IPS DF 4.7 (cell line): ENCODE measurements at regions not wholly inside any gene's neighbourhood (a gene's known extent, or its start where the extent isn't known, plus 50 kb on each side); places are given as distances from the start of the nearest gene placed in this dataset.
A peak's percentile ranks its signal among the peaks of the same experiment; 100 is the strongest.
"Not testable (repeated sequence)": the region's sequence is repeated elsewhere in the genome, so short reads cannot be mapped to it uniquely, and the experiment has no call there.

Experiments
- DNase-seq: peaks from one replicate; pipeline ENCODE4 v3.0.0-alpha.2; 2013; ENCODE audit warnings: low spot score; ENCODE audit errors: extremely low read depth

DNA sequence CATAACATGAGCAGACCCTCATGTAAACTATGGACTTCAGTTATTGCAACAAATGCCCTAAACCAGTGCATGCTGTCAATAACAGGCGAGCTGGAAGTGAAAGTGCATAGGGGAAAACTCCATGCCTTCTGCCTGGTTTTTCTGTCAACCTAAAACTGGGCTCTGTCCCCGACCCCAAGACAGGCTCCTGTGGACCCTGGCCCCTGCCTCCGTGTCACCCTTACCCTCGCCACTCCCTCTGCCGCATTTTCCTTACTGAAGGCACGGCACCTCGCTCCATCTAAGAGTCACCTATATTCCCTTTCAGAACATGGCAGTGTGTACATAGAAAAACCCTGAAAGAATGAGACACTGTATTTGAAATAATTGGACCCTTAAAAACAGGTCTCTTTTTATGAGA is 151.3 kb downstream of the SHANK2 start:
- DNase-seq: no peak

DNA sequence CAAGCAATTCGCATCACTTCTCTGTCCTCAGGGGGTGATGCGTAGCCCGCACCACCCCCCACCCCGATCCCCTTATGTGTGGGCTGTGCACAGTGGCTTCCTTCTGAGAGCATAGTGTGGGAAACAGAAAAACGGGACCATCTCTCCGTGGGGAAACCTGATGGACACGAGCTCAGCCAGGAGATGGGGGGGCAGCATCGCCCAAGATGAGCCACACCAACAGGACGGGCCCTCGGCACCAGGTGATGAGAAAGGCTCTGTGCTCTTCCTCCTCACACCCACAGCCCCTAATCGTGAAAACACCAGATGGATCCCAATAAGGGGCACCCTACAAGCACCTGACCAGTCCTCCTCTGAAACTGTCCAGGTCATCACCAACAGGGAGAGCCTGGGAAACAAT is 153.6 kb downstream of the SHANK2 start:
- no peak for DNase-seq

DNA sequence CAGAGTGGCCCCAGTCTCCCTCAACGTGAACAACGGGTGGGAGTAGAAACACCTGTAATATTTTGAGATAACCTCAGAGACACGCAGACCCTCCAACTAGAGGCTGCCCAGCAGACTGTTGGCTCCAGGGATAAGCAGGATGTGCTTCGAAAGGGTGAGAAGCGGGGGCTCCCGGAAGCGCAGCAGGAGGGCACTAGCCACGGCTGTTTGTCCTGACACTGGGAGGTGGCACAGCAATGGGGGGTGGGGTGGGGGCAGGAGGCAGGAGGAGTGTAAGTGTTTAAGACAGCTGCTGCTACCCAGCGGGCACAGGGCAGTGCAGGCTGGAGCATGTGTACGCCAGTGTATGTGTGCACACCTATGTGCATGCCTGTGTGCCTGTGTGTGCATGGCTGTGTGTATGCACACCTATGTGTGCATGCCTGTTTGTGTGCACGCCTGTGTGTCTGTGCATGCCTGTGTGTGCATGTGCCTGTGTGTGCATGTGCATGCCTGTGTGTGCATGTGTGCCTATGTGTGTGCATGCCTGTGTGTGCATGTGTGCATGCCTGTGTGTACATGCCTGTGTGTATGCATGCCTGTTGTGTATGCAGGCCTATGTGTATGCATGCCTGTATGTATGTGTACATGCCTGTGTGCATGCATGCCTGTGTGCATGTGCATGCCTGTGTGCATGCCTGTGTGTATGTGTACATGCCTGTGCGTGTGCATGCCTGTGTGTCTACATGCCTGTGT is 154.7 kb downstream of the SHANK2 start:
- no peak for DNase-seq

DNA sequence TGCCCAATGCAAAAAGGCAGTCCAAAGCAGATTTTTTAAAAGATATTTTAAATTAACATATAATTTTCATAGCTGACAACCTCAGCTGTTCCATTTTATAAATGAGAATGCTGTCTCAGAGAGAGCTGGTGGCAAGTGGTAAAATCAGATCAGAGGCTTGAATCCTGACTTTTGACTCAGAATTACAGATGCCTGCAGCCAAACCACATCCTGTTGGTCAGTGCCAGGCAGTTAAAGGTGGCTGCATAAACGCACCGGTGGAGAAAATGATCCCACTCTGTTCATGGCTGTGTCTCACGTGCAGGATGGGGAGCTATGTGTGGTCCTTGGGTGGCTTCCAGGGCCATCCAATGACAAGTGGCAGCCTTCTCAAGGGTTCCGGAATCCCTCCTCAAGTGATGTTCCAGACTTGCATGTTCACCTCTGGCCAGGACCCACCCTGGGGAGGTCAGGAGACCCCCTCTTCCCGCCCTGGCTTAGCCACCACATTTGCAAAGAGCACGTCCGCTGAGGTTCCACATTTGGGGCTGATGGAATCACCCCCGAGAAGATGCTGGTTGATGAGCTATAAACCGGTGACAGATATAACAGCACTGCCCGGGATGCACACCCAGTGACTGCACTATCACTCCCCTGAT is 155.5 kb downstream of the SHANK2 start:
- DNase-seq: no peak

DNA sequence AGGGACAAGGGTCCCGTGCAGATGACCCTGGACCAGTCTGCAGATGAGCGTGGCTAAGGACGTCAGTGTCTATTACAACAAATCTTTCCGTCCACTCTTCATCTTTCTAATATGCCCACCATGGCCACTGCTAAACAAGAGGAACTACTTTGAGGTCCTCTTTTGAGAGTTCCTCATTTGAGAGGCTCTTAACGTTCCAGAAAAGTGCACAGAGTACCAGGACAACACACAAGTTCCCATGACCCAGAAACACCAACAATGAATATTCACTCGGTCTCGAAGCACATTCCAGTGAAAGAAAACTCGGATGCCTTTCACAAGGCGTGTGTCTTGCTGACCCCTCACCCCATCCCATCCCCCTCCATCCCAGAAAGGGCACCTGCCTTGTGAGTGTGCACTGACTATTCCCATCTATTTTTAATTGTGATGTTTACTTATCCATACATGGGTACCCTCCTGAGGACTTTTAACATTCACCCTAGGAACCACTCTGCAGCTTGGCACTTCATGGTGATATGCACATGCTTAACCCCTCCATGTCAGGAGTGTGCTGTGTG is 157.0 kb downstream of the SHANK2 start:
- no peak for DNase-seq

DNA sequence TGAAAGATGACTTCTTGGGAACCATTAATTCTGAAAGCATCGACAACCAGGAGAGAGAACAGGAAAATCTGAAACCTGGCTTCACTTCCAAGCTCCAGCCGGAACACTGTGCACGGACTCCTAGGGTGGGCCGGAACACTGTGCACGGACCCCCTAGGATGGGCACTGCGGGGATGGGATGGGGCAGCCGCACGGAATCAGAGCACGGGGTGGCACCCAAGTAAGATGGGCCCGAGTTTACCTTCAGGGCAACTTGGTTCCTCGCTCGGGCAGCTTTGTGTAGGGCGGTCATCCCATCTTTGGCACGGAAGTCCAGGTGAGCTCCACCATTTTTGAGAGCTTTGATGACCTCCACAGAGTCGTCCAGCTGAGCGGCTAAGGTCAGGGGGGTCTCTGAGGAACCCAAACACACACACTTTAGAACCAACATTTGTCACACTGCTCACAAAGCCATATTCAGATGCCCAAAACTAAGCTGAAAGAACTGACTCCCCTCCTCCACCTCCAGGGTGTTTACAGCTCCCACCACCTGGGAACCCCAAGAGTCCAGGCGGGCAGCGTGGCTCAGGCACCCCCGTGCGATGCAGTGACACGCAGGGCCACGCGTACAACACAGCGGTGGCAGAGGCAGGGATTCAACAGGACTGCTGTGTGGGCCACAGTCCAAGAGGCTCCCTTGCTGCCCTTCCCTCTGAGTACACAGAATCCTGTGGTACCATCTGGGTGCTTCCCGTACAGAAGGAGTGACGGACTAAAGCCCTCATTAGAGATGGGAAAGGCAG is 157.9 kb downstream of the SHANK2 start:
- DNase-seq: no peak

DNA sequence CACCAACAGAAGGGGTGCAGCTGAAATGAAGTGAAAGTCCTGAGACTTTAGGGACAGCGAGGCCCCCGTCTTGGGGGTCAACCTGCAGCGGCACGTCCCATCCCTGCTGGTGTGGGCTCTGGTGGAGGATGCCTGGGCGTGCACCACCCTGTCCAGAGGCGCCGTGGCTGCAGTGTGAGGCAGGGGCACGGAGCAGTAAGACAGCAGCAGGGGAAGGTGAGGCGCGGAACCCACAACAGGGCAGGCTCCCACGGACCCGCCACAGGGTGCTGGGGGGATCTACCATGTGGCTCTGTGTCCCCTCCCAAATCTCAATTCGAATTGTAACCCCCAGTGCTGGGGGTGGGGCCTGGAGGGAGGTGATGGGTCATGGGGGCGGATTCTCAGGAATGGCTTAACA is 158.6 kb downstream of the SHANK2 start:
- DNase-seq: no peak

DNA sequence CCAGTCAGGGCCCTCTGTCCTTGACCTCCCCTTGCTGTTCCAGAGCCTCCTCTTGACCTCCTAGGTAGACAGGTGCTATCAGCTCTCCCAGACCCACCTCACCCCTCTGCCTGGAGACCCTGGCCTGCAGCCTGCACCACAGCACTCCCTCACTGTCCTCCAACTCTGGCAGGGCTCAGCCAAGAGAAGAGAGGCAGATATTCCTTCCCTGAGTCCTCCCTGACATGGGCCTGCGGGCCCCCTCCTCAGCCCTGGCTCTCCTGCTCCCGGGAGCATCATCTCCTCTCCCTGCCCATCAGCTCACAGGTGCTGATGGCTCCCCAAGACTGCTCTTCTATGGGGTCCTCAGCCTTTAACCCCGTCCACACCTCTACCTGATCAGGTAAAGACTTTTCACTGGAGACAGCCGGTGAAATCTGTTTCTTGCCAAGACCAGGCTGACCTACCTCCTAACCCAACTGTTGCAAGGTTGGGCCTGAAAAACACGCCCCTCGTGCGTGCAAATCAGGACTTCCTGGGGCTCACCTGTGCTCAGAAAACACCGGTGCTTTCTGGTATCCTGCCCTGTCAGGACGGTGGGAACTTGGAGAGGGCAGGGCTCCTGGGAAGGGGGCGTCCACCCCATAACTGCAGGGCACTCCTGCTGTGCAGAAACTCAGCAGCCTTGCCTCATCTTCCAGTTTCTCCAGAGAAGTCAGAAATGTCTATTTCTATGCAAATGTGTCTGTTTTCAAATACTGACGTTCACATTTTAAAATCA is 160.7 kb downstream of the SHANK2 start:
- no peak for DNase-seq

DNA sequence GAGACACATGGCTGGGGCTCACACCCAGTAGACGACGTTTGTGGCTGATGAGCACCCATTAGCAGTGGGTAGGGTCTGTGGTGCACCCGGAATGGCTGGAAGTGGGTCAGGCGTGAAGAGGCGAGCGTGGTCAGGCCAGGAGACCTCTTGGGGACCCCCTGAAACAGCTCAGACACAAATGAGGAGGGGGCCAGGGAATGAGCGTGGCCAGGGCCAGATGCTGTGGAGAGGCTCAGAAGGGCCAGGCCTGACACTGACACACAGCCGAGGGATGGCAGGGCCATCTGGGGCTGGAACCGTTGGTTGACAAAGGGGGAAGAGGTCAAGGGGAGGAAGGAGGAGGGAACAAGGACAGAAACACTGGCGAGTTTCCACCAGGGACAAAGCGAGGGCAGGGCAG is 162.8 kb downstream of the SHANK2 start:
- DNase-seq: no peak

DNA sequence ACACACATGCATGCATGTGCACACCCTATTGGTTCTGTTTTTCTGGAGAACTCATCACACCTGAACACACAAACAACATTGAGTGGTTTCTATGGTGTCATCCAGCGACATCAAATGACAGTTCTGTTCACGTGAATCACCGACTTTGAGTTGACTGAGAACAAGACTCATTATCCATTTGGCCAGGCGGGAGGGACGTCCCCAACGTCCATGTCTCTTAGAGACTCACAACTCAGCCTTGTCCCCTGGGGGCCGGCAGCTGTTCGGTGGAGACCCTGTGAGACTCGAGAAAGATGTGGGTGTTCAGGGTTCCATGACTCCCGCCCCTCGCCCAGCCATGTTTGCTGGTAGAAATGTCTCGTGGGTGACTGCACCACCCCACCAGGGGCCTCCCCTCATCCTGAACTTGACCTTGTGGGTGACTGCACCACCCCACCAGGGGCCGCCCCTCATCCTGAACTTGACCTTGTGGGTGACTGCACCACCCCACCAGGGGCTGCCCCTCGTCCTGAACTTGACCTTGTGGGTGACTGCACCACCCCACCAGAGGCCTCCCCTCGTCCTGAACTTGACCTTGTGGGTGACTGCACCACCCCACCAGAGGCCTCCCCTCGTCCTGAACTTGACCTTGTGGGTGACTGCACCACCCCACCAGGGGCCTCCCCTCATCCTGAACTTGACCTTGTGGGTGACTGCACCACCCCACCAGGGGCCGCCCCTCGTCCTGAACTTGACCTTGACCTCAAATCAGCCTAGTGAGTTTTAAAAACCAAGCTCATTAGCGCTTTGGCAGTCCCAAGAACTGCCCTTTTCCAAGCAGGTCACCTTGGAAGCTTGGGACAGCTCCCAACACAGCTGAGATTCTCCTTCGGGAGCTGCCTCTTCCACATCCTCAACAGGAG is 163.8 kb downstream of the SHANK2 start:
- not testable (repeated sequence) for DNase-seq

DNA sequence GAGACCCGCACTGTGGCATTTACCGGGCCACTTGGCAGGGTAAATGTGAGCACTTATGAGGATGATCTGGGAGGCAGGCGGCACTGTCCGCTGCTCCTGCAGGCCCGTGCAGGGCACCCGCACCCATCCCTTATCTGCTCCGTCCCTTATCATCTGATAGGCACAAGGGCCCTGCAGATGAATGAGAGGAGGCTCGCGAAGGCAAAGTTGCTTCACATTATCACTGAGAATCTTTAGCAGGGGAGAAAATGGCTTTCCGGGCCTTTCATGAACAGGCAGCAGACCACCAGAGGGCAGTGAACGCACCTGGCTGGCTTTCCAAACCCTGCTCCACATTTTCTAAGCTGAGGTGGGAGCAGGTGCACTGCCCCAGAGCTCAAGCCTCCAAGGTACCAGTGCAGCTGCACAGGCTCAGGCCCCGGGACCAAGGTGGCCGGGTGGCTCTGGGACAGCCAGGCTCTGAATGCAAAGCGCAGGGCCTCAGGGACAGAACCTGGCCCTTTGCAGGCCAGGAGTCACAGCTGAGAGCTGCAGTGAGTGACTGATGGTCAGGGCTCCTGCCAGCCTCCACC is 165.6 kb downstream of the SHANK2 start:
- DNase-seq: peak; percentile 25

DNA sequence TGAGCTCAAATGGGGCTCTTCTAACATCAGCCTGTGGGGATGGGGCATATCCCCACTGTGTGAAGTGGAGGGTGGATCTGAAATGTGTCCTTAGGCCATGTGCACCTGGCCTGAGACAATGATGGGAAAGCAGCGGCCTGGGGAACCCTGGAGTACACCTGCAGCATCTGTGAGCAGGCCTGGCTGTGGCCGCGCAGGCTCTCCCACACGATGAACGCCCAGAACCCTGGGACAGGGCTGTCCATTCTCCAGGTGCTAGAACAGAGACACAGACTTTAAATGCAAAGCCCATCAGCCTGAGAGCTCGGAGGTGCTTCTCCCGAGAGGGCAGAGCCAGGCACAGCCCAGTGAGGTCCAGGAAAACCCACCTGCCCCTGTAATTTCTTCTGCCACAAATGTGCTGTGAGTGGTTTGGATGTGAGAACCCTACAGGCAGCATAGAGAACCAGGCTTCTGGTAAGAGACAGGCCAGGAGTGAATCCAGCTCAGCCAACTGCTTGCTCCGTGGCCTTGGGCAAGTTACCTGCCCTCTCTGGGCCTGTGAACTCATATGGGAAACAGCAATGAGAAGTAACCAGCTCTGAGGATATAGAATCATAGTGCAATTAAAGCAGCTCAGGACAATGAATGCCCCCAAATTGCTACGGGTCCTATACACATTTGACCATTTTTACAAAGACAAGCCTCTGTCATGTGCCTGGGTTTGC is 167.9 kb downstream of the SHANK2 start:
- DNase-seq: no peak

DNA sequence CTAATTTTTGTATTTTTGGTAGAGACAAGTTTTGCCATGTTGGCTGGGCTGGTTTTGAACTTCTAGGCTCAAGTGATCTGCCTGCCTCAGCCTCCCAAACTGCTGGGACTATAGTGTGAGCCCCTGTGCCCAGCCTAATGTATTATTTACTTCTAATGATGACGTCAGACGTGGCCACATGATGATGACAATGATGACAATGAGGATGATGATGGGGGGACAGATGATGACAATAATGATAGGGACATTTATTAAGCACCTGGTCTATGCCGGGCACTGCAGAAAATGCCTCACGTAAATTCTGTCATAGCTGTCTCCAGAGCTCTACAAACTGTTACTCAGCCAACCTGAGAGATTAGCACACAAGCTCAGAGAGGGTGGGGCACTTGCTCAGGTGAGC is 169.3 kb downstream of the SHANK2 start:
- DNase-seq: no peak

DNA sequence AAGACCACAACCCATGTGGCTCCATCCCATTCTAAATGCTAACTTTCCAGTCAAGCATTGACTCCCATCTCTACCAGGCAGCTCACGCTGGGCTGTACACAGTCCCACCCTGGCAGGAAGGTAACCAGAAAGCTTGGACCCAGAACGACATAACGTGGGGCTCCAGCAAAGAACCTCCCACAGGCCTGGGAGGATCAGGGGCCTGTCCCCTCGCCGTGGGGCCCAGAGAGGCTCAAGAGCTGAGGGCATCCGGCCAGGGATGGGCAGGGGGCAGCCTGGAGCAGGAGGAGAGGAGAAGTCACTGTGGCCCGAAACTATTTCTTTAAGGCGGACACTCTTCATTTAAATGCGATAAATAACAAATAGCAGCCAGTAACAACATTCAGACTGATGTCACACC is 169.9 kb downstream of the SHANK2 start:
- no peak for DNase-seq

DNA sequence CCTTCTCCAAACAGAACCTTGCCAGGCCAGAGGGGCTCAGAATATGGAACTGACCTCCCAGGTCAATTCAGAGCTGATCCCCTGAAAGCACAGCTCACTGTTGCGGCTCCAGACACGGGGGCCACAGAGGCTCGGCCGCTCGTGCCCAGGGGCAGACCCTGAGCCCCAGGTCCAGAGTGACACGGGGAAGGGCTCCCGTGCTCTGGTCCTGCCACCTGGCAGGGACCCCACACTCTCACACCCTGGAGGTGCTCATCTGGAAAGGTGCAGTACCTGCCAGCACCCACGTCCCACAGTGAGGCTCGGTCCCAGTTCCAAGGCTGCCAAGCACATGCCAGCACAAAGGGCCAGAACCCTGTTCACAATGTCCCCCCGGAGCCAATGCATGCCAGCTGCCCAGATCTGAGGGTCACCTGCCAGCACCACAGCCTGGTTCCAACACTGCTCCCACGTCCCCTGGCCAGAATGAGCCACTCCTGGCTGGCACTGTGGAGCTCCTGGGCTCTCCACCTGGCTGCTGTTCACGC is 170.6 kb downstream of the SHANK2 start:
- DNase-seq: no peak

DNA sequence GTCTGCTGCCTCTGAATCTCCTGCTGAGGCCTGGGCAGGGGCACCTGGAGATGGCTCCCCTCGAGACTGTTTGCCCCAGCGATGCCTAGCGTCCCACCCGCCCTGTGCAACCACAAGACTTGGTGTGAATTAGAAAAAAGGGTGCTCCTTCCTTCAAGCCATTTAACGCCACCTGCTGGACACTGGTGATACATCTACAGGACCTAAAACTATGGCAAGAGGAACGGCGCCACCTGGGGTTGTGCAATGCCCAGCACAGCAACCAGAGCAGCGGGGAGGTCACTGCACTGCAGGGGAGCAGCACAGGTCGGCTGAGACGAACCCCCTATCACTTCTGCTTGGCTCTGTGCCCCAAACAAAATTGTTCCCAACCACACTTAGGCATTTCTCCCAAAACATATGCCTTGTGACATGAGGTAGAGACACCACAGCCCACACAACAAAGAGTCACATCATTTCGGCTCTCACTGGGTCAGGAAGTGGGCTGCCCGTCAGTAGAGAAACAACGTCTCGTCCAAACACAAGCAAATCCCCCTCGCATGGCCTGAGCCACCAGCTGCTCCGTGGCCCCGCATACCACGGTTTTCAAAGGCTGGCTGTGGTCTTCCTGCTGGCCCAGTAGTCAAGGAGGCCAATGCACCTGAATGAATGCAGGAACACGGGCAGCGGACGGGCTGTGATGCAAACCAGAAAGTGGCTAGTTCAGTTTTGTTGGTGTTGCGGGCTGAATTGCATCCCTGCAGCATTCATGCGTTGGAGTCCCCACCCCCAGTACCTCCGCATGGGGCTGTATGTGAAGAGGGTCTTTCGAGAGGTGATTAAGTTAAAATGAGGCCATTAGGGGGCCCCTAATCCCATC is 171.9 kb downstream of the SHANK2 start:
- peak; percentile 60 for DNase-seq

DNA sequence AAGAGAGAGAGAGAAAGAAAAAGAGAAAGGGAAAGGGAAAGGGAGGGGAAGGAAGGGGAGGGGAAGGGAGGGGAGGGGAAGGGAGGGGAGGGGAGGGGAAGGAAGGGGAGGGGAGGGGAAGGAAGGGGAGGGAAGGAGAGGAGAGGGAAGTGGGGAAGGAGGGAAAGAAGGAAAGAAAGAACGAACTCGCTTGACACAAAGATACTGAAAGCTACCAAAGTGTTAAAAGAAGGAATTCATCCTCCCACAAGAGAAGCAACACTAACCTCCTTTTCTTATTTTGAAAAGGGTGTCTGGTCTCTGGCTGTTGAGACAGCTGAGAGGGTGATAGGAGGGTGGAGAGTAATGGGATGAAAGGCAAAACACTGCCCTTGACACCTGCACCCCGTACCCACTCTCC is 172.6 kb downstream of the SHANK2 start:
- no peak for DNase-seq

DNA sequence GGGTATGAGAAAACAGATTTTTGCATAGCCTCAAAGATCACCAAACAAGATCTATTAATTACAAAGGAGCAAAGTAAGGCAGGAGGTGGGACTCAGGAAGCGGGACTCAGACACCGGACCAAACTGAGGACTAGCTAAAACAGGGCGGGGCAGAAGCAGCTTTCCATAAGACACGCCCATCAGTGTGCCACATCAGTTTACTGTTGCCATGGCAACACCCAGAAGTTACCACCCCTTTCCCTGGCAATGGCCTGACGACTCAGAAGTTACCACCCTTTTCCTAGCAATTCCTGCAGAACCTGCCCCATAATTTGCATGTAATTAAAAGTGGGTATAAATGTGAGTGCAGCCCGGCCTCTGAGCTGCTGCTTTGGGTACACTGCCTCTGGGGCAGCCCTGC is 173.9 kb downstream of the SHANK2 start:
- no peak for DNase-seq
